ENCODE measurements at regions not wholly inside any gene's neighbourhood (a gene's known extent, or its start where the extent isn't known, plus 50 kb on each side); places are given as distances from the start of the nearest gene placed in this dataset.

- TF ChIP-seq EZH2 (IDR thresholded peaks at IDR 0.05; ENCODE audit: insufficient read depth, poor library complexity, severe bottlenecking) (no peak), EZH2phosphoT487 (IDR thresholded peaks at IDR 0.05; ENCODE audit: insufficient read depth, low read depth) (no peak)
These were observed 130.1 kb upstream of the SLC10A2 start for GRCh38 chr13:103196356-103196755.
